ENCODE measurements at regions not wholly inside any gene's neighbourhood (a gene's known extent, or its start where the extent isn't known, plus 50 kb on each side); places are given as distances from the start of the nearest gene placed in this dataset.

- no peak for TF ChIP-seq CTCF (IDR thresholded peaks at IDR 0.05)
- no peak for TF ChIP-seq POLR2AphosphoS5 (IDR thresholded peaks at IDR 0.05)
- TF ChIP-seq POLR2A (IDR thresholded peaks at IDR 0.05): no peak
Measured at GRCh38 chr14:58782011-58782410, 144.2 kb downstream of the DACT1 start.
